ENCODE measurements at regions not wholly inside any gene's neighbourhood (a gene's known extent, or its start where the extent isn't known, plus 50 kb on each side); places are given as distances from the start of the nearest gene placed in this dataset.

GRCh38 chr6:166800137-166800536 is 156.2 kb downstream of the RNASET2 start:
- Mint-ChIP-seq H3K27ac (no peak overlapping the region), H3K27me3 (no peaks in the 10 kb centered on the region), H3K4me1 (no peaks in the 10 kb centered on the region), H3K9me3 (ENCODE audit: insufficient read depth) (no peaks in the 10 kb centered on the region), H3K4me3 (no peak overlapping the region)
- H3K4me1 ChIP-seq (ENCODE audit: control insufficient read depth in 2 of 2, insufficient read depth in 2 of 2, low read length in 2 of 2) = no peaks in the 10 kb centered on the region
- intact Hi-C loops (cut with micrococcal nuclease) = no loop called here
- ChIA-PET CTCF (no interaction called here), POLR2A (no interaction called here)
- peaks cover 0 to 3% (median 3%) of the 10 kb centered on the region in 3 donors for H3K9me3 ChIP-seq (ENCODE audit: control extremely low read depth in 1 of 3, control insufficient read depth in 2 of 3, insufficient read depth in 1 of 3, low read length in 2 of 3)
- WGBS (ENCODE audit: insufficient coverage) = 94% methylated on average over 9 of the region's 9 CpGs
- no peak for ATAC-seq (ENCODE audit: low read depth)
- no peaks in the 10 kb centered on the region for H3K79me2 ChIP-seq (ENCODE audit: control insufficient read depth, insufficient read depth, low read length)
- no peak overlapping the region for H3K27ac ChIP-seq (ENCODE audit: low read length in 2 of 2)
- DNase-seq = no peak
- H3K4me2 ChIP-seq (replicated peaks; ENCODE audit: low read depth, low read length, poor library complexity, severe bottlenecking) = no peak overlapping the region
- H3K4me3 ChIP-seq (ENCODE audit: control extremely low read depth in 1 of 5, extremely low read depth in 1 of 5, insufficient read depth in 1 of 5, low read depth in 2 of 5, low read length in 4 of 5) = no peak overlapping the region
- peaks cover 0 to 1% (median 0%) of the 10 kb centered on the region in 4 experiments for H3K27me3 ChIP-seq (replicated peaks in 1 of 4; ENCODE audit: control extremely low read depth in 1 of 4, control insufficient read depth in 3 of 4, insufficient read depth in 4 of 4, low read length in 3 of 4)
- H3K36me3 ChIP-seq (replicated peaks in 1 of 2; ENCODE audit: control extremely low read depth in 1 of 2, control insufficient read depth in 1 of 2, extremely low read depth in 1 of 2, insufficient read depth in 2 of 2, low read length in 1 of 2) = no peaks in the 10 kb centered on the region
- TF ChIP-seq CTCF (IDR thresholded peaks at IDR 0.05) = no peak
- no peak for TF ChIP-seq EZH2 (IDR thresholded peaks at IDR 0.05; ENCODE audit: borderline replicate concordance, insufficient read depth, low read depth, low read length, poor library complexity, severe bottlenecking)
- no peaks in the 10 kb centered on the region for H4K20me1 ChIP-seq (ENCODE audit: control insufficient read depth, insufficient read depth, low read length, poor library complexity, severe bottlenecking)
- H3K9ac ChIP-seq (ENCODE audit: low read length) = no peak overlapping the region
- H2AFZ ChIP-seq (ENCODE audit: insufficient read depth, low read depth, low read length, poor library complexity, severe bottlenecking) = no peak overlapping the region

GRCh38 chr6:166798652-166799051 is 157.7 kb downstream of the RNASET2 start:
- intact Hi-C loops (cut with micrococcal nuclease) = no loop called here

More at GRCh38 chr6:166798652-166799051, 157.7 kb downstream of the RNASET2 start:
- H3K4me2 ChIP-seq (replicated peaks; ENCODE audit: low read depth, low read length, poor library complexity, severe bottlenecking) = no peak overlapping the region
- no peak overlapping the region for H3K27ac Mint-ChIP-seq
- no peak for TF ChIP-seq CTCF (IDR thresholded peaks at IDR 0.05)
- no peak for TF ChIP-seq EZH2 (IDR thresholded peaks at IDR 0.05; ENCODE audit: borderline replicate concordance, insufficient read depth, low read depth, low read length, poor library complexity, severe bottlenecking)
- DNase-seq (no peak), ATAC-seq (ENCODE audit: low read depth) (no peak)
- WGBS (ENCODE audit: insufficient coverage) = 87% methylated on average over 6 of the region's 6 CpGs
- ChIA-PET POLR2A (no interaction called here), CTCF (interaction anchor here (1.0 to 1.4 kb wide), 3 partner anchors 10 to 190 kb away, joined by 3 to 4 read pairs (median 3); no protein-coding TSS in a partner anchor)
- H3K36me3 ChIP-seq (replicated peaks in 1 of 2; ENCODE audit: control extremely low read depth in 1 of 2, control insufficient read depth in 1 of 2, extremely low read depth in 1 of 2, insufficient read depth in 2 of 2, low read length in 1 of 2) = no peaks in the 10 kb centered on the region
- H4K20me1 ChIP-seq (ENCODE audit: control insufficient read depth, insufficient read depth, low read length, poor library complexity, severe bottlenecking) = no peaks in the 10 kb centered on the region
- H3K4me3 ChIP-seq (ENCODE audit: control extremely low read depth in 1 of 5, extremely low read depth in 1 of 5, insufficient read depth in 1 of 5, low read depth in 2 of 5, low read length in 4 of 5) = no peak overlapping the region
- no peak overlapping the region for H2AFZ ChIP-seq (ENCODE audit: insufficient read depth, low read depth, low read length, poor library complexity, severe bottlenecking)
- H3K4me1 ChIP-seq (ENCODE audit: control insufficient read depth in 2 of 2, insufficient read depth in 2 of 2, low read length in 2 of 2) = no peaks in the 10 kb centered on the region
- no peaks in the 10 kb centered on the region for H3K9me3 Mint-ChIP-seq (ENCODE audit: insufficient read depth)
- H3K27me3 ChIP-seq (replicated peaks in 1 of 4; ENCODE audit: control extremely low read depth in 1 of 4, control insufficient read depth in 3 of 4, insufficient read depth in 4 of 4, low read length in 3 of 4) = no peaks in the 10 kb centered on the region
- no peaks in the 10 kb centered on the region for H3K4me1 Mint-ChIP-seq
- H3K4me3 Mint-ChIP-seq = no peak overlapping the region
- no peak overlapping the region for H3K27ac ChIP-seq (ENCODE audit: low read length in 2 of 2)
- H3K9me3 ChIP-seq (ENCODE audit: control extremely low read depth in 1 of 3, control insufficient read depth in 2 of 3, insufficient read depth in 1 of 3, low read length in 2 of 3) = no peaks in the 10 kb centered on the region
- H3K79me2 ChIP-seq (ENCODE audit: control insufficient read depth, insufficient read depth, low read length) = no peaks in the 10 kb centered on the region
- no peak overlapping the region for H3K9ac ChIP-seq (ENCODE audit: low read length)
- no peaks in the 10 kb centered on the region for H3K27me3 Mint-ChIP-seq

Measured in B cell (primary cell).